HG03457 (cell line): ENCODE measurements at regions not wholly inside any gene's neighbourhood (a gene's known extent, or its start where the extent isn't known, plus 50 kb on each side); places are given as distances from the start of the nearest gene placed in this dataset.
"Not testable (repeated sequence)": the region's sequence is repeated elsewhere in the genome, so short reads cannot be mapped to it uniquely, and the experiment has no call there.

Experiments used
- ATAC-seq: cut with Tn5 transposase; IDR thresholded peaks from one replicate; pipeline ENCODE4 v1.9.1; 2021; ENCODE audit warnings: moderate number of reproducible peaks; ENCODE audit not compliant: unreplicated experiment

DNA sequence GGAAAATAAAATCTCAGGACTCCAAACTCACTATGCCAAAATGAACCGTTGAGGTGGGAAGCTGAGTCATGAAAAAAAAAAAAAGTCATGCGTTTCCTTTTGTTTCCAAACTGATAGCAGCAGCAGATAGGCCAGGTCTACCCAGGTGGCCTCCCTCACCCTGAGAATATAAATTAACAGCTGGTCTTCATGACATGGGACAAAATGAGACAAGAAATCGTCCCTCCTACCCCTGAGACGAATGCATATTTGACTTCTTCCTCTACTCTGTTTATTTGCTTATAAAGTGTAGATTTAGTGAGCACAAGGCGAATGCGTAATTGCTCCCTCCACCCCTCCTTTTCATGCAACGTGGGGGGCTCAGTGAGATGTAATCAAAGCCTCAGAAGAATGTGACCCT is 204.3 kb downstream of the TMEM121 start:
- ATAC-seq, result not testable (repeated sequence)

DNA sequence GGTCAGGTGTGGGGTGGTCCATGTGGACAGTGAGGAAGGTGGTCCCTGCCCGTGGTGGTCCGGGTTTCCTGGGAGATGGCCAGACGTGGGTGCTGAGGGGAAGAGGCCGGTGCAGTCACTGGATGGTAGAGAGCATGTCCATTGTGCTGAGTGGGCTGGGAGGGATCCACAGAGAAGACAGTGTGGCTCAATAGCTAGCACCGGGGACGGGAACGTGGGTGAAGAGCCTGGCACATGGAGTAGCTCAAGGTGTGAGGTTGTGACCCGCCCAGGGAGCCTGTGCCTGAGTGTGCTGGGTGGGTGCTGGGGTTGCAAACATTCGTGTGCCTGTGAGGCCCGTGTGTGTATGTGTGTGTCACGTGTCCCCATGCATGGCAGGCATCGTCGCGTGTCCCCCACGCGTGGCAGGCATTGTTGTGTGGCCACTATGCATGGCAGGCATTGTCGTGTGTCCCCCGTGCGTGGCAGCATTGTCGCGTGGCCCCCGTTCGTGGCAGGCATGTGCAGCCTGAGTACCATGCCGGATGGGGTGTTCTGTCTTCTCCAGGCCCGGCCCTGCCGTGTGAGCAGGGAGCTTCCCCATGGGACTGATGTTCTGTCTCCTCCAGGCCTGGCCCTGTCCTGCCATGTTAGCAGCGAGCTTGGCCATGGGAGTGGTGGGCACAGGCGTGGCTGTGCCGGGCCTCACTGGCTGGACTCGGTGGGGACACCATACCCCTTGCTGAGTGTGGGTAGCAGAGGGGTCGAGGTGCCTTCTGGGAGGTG is 205.0 kb downstream of the TMEM121 start:
- ATAC-seq, result not testable (repeated sequence)

DNA sequence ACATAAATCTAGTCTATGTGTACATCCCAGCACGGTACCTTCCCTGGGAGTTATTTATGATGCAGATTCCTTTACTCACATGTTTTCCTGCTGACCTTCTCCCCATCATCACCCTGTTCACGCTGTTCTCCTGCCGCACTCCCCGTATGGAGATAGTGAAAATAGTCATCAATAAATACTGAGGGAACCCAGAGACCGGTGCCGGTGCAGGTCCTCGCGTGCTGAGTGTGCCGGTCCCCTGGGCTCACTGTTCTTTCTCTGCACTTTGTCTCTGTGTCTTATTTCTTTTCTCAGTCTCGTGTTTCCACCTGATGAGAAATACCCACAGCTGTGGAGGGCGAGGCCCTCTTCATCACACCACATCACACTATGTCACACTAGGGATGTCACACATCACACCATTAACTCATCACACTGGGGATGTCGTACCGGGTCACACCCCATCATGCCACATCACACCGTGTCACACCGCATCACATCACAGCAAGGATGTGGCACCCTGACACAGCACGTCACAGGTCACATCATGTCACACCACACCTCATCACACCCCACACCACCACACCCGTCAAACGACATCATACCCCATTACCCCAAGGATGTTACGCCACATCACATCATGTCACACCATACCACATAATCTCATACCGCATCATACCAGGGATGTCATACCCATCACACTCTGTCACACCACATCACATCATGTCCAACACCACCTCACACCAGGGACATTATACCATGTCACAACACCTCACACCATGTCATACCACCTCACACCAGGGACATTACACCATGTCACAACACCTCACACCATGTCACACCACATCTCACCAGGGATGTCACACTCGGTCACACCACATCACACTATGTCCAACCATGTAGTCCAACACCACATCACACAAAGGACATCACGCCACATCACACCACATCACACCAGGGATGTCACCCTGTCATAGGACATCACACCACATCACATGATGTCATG is 207.0 kb downstream of the TMEM121 start:
- ATAC-seq, result no peak

DNA sequence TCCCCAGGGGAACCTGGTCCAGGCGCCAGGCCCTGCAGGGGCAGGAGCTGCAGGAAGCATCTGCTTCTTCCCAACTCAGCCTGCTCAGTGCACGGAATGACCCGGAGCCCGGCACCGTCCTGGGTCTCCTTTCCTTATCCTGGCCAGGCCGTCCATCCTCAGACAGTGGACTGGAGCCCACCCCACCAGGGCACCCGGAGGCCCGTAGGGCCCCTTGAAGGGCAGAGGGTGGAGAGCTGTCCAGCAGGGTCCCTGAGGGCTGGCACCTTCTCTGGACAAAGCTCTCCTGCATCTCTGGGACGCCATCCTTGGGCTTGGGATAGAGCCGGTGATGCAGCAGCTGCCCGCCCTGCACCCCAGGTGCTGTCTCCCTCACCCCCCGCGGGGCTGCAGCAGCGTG is 207.9 kb downstream of the TMEM121 start:
- ATAC-seq, result not testable (repeated sequence)

DNA sequence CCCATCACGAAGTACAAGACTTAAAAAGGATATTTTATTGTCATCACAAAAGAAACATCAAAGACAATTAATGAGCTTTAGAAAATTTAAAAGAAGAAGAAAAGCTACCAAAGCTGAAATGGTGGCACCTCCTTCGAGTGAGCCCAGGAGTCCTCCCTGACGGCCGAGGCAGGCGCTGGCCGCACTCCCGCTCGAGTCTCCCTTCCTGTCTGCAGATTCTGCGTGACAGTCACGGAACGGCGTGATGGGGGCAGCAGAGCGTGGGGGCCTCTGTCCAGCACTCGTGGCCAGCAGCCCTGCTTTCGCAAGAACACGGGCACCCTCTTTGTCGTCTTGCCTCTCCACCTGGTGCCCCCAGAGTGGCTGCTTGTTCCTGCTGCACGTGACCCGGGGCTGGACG is 209.9 kb downstream of the TMEM121 start:
- not testable (repeated sequence) for ATAC-seq

DNA sequence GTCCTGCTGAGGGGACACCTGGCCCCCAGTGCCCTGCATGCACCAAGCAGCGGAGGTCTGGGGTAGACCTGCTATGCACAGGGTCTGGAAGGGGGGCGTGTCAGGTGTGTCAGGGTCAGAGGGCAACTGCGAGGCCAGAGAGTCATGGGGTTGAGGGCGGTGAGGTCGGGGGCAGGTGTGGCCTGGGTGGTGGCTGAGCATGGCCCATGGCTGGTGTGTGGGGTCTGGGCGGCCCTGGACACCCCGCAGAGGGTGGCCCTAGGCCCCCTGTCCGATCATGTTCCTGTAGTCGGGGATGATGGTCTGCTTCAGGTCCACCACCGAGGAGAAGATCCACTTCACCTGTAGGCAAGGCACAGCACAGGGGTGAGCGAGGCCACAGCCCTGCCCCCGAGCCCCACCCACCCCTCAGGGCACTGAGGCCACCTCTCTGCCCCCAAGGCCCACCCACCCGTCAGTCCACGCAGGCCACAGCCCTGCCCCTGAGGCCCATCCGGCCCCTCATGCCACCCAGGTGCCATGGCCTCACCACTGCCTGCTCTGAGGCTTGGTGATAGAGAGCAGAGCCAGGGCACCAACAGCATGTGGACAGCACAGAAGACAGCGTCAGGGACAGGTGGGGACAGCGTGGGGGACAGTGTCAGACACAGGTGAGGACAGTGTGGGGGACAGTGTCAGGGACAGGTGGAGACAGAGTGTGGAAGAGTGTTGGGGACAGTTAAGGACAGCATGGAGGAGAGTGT is 211.3 kb downstream of the TMEM121 start:
- ATAC-seq, result no peak

DNA sequence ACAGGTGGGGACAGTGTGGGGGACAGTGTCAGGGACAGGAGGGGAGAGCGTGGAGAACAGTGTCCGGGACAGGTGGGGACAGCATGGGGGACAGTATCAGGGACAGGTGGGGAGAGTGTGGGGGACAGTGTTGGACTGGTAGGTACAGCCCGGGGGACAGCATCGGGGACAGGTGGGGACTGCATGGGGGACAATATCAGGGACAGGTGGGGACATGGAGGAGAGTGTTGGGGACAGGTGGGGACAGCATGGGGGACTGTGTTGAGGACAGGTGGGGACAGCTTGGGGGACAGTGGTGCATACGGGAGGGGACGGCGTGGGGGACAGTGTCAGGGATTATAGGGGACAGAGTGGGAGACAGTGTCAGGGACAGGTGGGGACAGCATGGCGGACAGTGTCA is 212.3 kb downstream of the TMEM121 start:
- no peak for ATAC-seq

DNA sequence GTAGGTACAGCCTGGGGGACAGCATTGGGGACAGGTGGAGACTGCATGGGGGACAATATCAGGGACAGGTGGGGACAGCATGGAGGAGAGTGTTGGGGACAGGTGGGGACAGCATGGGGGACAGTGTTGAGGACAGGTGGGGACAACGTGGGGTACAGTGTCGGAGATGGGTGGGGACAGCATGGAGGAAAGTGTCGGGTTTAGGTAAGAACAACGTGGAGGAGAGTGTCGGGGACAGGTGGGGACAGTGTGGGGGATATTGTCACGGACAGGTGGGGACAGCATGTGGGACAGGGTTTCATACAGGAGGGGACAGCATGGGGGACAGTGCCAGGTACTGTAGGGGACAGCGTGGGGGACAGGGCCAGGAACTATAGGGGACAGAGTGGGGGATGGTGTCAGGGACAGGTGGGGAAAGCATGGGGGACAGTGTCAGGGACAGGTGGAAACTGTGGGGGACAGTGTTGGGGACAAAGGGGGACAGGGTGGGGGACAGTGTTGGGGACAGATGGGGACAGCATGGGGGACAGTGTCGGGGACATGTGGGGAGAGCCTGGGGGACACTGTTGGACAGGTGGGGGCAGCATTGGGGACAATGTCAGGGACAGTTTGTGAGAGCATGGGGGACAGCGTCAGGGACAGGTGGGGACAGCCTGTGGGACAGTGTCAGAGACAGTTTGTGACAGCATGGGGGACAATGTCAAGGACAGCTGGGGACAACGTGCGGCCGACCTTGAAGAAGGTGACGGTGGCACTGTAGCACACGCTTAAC is 213.1 kb downstream of the TMEM121 start:
- no peak for ATAC-seq

DNA sequence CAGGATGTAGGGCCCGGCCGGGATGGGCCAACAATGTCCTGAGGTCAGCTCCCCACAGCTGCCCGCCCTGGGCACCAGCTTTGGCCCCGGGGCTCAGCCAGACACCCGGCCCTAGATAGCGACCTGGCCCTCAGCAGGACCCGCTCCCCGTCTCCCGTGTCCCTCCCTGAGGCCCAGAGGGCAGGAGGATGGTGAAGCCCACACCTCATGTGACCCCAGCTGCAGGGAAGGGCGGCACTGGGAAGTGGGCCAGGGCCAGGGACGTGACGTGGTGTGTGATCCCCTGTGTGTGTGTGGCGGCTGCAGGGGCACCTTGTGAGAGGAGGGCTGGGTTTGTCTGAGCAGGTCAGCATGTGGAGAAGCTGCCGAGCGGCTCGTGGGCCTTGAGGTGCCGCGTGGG is 213.9 kb downstream of the TMEM121 start:
- ATAC-seq, result not testable (repeated sequence)

DNA sequence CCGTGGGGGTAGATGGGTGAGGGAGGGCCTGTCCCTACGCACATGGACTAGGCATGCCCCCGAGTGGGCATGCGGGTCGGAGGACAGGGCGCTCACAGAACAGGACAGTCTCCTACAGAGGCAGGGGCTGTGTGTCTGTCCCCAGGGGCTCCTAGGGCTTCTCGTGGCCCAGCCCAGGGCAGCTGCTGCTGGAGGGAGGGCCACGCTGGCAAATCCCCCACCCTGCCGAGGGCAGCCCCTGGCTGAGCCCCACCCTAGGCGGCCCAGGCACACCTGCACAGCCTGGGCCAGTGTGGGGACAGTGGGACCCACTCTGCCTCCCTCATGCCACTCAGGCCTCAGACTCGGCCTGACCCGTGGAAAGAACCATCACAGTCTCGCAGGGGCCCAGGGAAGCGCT is 214.6 kb downstream of the TMEM121 start:
- ATAC-seq, result not testable (repeated sequence)

DNA sequence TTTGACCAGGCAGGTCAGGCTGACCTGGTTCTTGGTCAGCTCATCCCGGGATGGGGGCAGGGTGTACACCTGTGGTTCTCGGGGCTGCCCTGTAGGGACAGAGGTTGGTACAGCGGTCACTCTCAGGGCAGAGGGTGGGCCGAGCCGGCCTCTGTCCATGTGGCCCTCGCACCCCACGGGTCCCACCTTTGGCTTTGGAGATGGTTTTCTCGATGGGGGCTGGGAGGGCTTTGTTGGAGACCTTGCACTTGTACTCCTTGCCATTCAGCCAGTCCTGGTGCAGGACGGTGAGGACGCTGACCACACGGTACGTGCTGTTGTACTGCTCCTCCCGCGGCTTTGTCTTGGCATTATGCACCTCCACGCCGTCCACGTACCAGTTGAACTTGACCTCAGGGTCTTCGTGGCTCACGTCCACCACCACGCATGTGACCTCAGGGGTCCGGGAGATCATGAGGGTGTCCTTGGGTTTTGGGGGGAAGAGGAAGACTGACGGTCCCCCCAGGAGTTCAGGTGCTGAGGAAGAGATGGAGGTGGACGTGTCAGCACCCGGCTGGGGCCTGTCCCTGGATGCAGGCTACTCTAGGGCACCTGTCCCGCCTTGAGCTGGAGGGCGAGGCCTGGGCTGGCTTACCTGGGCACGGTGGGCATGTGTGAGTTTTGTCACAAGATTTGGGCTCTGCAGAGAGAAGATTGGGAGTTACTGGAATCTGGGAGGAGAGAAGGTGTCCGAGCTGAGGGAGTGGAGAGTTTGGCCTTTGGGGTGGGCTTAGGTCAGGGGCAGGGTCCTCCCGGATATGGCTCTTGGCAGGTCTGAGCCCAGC is 215.5 kb downstream of the TMEM121 start:
- not testable (repeated sequence) for ATAC-seq

DNA sequence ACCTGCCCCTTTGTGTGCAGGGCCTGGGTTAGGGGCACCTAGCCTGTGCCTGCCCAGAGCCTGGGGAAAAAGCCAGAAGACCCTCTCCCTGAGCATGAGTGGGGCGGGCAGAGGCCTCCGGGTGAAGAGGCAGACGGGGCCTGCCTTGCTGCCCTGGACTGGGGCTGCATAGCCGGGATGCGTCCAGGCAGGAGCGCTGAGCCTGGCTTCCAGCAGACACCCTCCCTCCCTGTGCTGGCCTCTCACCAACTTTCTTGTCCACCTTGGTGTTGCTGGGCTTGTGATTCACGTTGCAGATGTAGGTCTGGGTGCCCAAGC is 216.1 kb downstream of the TMEM121 start:
- no peak for ATAC-seq

DNA sequence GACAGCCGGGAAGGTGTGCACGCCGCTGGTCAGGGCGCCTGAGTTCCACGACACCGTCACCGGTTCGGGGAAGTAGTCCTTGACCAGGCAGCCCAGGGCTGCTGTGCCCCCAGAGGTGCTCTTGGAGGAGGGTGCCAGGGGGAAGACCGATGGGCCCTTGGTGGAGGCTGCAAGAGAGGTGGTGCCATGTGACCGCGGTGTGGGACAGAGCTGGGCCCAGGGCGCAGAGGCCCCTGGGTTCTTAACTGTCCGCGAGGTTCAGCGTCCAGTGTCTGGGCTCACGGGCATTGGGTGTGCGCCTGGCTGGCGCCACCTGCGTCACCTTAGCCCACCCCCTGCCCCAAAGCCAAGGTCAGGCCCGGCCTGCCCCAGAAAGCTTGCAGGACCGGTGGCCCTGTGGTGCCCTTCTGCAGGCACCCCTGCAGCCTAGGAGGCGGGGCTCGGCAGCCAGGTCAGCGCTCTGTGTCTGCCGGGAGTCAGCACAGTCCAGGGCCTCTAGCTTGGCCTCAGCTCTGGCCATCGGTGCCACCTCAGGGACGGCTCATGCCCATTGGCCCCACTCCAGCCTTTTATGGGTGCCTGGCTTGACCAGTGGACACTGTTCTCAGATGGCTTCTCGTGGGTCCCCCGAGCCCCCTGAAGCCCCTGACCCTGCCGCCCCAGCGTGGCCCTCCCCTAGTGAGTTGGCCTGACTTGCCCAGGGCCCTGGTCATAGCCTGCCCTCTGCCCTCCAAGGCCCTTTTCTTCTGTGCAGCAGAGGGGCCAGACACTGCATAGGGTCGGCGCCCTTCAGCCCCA is 216.7 kb downstream of the TMEM121 start:
- not testable (repeated sequence) for ATAC-seq

DNA sequence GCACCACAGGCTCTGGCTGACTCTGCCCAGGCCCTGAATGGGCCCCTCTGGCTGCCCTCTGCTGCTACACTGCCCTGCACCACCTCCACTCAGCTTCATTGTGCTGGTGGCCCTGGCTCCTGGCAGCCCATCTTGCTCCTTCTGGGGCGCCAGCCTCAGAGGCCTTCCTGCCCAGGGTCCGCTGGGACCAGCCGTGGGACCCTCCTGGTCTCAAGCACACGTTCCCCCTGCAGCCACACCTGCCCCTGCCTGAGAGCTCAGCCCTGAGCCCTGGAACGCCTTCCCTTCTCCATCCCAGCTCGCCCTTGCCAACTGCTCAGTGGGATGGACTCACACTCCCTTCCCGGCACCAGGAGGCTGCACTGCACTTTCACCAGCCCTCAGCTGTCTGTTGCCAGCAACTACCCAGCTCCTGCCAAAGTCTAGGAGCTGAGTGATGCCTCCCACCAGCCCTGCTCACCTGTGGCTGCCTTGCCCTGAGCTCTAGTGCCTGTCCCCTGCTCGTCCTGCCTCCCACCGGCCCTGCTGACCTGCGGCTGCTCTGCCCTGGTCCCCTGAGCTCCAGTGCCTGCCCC is 217.9 kb downstream of the TMEM121 start:
- ATAC-seq, result not testable (repeated sequence)

DNA sequence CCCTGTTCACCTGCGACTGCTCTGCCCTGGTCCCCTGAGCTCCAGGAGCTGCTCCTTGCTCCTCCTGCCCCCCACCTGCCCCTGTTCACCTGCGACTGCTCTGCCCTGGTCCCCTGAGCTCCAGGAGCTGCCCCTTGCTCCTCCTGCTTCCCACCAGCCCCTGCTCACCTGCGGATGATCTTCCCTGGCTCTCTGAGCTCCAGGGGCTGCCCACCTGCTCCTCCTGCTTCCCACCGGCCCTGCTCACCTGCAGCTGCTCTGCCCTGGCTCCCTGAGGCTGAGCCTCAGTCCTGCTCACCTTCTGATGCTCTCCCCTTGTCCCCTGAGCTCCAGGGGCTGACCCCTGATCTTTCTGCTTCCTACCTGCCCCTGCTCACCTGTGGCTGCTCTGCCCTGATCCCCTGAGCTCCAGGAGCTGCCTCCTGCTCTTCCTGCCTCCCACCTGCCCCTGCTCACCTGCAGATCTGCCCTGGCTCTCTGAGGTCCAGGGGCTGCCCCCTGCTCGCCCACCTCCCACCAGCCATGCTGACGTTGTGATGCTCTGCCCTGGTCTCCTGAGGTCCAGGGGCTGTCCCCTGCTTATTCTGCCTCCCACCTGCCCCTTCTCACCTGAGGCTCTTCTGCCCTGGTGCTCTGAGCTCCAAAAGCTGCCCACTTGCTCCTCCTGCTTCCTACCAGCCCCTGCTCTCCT is 219.2 kb downstream of the TMEM121 start:
- no peak for ATAC-seq

DNA sequence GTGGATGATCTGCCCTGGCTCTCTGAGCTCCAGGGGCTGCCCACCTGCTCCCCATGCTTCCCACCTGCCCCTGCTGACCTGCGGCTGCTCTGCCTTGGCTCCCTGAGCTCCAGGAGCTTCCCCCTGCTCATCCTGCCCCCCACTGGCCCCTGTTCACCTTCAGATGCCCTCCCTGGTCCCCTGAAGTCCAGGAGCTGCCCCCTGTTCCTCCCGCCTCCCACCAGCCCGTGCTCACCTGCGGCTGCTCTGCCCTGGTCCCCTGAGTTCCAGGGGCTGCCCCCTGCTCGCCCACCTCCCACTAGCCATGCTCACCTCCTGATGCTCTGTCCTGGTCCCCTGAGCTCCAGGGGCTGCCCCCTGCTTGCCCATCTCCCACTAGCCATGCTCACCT is 219.7 kb downstream of the TMEM121 start:
- ATAC-seq, result no peak

DNA sequence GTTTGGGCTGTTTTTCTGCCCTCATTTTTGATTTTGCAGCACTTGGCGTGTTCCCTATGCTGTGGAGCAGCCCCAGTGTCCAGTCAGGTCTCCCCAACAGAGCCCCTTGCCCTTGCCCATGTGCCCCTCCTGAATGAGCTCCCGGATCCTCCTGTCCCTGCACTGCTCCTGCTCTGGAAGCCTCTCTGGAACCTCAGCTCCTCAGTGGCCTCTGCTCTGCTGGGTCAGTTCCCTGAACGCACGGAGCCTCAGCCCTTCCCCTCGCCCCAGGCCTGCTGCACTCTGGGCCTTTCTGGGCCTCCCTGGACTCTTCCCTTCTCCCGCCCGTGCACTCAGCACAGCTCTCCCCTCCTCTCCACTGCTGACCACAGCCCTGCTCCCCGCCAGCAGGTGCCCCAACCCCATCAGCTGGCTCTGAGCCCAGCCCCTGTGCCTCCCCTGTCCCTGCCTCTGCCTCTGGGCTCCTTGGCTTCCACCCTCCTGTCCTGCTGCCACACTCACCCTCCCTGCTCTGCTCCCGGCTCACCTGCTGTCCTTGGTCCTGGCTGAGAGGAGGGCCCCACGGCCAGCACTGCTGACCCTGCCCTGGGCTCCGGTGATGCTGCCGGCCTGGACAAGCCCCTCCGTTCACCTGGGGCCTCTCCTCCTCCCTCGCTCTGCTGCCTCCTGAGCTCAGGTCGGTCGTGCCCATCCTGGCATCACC is 220.6 kb downstream of the TMEM121 start:
- not testable (repeated sequence) for ATAC-seq
